Type B pancreatic cell (in vitro differentiated cells): ENCODE measurements at regions not wholly inside any gene's neighbourhood (a gene's known extent, or its start where the extent isn't known, plus 50 kb on each side); places are given as distances from the start of the nearest gene placed in this dataset.
A peak's percentile ranks its signal among the peaks of the same experiment; 100 is the strongest.

Experiments used
- DNase-seq: peaks from one replicate; pipeline ENCODE4 v3.0.0; 2021; ENCODE audit warnings: mixed read lengths; ENCODE audit not compliant: unreplicated experiment; ENCODE audit errors: extremely low spot score
- H3K27ac Mint-ChIP-seq: 2 replicates; pipeline ENCODE4 v1.8.0; 2021; ENCODE audit warnings: mild to moderate bottlenecking, mixed read lengths
- H3K27me3 Mint-ChIP-seq: 2 replicates; pipeline ENCODE4 v1.8.0; 2021; ENCODE audit warnings: mixed read lengths
- H3K36me3 Mint-ChIP-seq: 2 replicates; pipeline ENCODE4 v1.8.0; 2021; ENCODE audit warnings: mixed read lengths
- H3K4me1 Mint-ChIP-seq: one replicate; pipeline ENCODE4 v1.8.0; 2021; ENCODE audit warnings: mixed read lengths; ENCODE audit not compliant: unreplicated experiment
- H3K4me3 Mint-ChIP-seq: 2 replicates; pipeline ENCODE4 v1.8.0; 2021; ENCODE audit warnings: mild to moderate bottlenecking, mixed read lengths
- H3K9me3 Mint-ChIP-seq: 2 replicates; pipeline ENCODE4 v1.8.0; 2021; ENCODE audit warnings: mixed read lengths
- CTCF ChIP-seq: fragments of 200-600 bp; sonication (generic); conservative IDR thresholded peaks from 2 replicates; pipeline ENCODE4 v1.5.0; 2021; ENCODE audit warnings: antibody characterized with exemption, mild to moderate bottlenecking

GRCh38 chr6:100103931-100104330 lies 109.9 kb upstream of the MCHR2 start:
- Mint-ChIP-seq H3K36me3 (no peaks in the 10 kb centered on the region), H3K4me3 (no peak overlapping the region), H3K4me1 (peaks cover 12% of the 10 kb centered on the region), H3K9me3 (no peaks in the 10 kb centered on the region), H3K27me3 (peaks cover 9% of the 10 kb centered on the region), H3K27ac (no peak overlapping the region)
- no peak for TF ChIP-seq CTCF
- DNase-seq, result no peak

GRCh38 chr6:100103194-100103593 lies 109.2 kb upstream of the MCHR2 start:
- Mint-ChIP-seq H3K9me3 (no peaks in the 10 kb centered on the region), H3K27me3 (peaks cover 5% of the 10 kb centered on the region), H3K27ac (no peak overlapping the region), H3K36me3 (no peaks in the 10 kb centered on the region), H3K4me3 (no peak overlapping the region), H3K4me1 (peaks cover 12% of the 10 kb centered on the region)
- TF ChIP-seq CTCF, result no peak
- no peak for DNase-seq

- no peak for DNase-seq
- Mint-ChIP-seq H3K36me3 (no peaks in the 10 kb centered on the region), H3K4me3 (no peak overlapping the region), H3K27me3 (peaks cover 5% of the 10 kb centered on the region), H3K4me1 (peaks cover 12% of the 10 kb centered on the region), H3K9me3 (no peaks in the 10 kb centered on the region), H3K27ac (no peak overlapping the region)
- TF ChIP-seq CTCF, result no peak
Measured at GRCh38 chr6:100101644-100102043, 107.6 kb upstream of the MCHR2 start.

GRCh38 chr6:100100776-100101175 lies 106.8 kb upstream of the MCHR2 start:
- H3K9me3 Mint-ChIP-seq, result no peaks in the 10 kb centered on the region
- peaks cover 7% of the 10 kb centered on the region for H3K4me1 Mint-ChIP-seq
- H3K4me3 Mint-ChIP-seq, result no peak overlapping the region
- DNase-seq, result no peak
- no peaks in the 10 kb centered on the region for H3K36me3 Mint-ChIP-seq
- no peak overlapping the region for H3K27ac Mint-ChIP-seq
- TF ChIP-seq CTCF, result no peak
- peaks cover under 1% of the 10 kb centered on the region for H3K27me3 Mint-ChIP-seq

GRCh38 chr6:100099189-100100074 lies 105.4 kb upstream of the MCHR2 start:
- TF ChIP-seq CTCF, result peak; percentile 82
- no peak overlapping the region for H3K27ac Mint-ChIP-seq
- DNase-seq, result no peak
- H3K4me1 Mint-ChIP-seq, result no peaks in the 10 kb centered on the region
- H3K36me3 Mint-ChIP-seq, result no peaks in the 10 kb centered on the region
- no peaks in the 10 kb centered on the region for H3K9me3 Mint-ChIP-seq
- H3K4me3 Mint-ChIP-seq, result no peak overlapping the region
- no peaks in the 10 kb centered on the region for H3K27me3 Mint-ChIP-seq
